HepG2 (cell line): ENCODE measurements at regions not wholly inside any gene's neighbourhood (a gene's known extent, or its start where the extent isn't known, plus 50 kb on each side); places are given as distances from the start of the nearest gene placed in this dataset.

Source experiments
- ATAC-seq: fragments of 200-7000 bp; cut with Tn5 transposase; 3 replicates; pipeline ENCODE4 v1.9.1; 2020; ENCODE audit warnings: mild to moderate bottlenecking, moderate library complexity
- BruUV-seq: library from RNA; stranded (reverse); fragments of 400-500 nt; replicated peaks from 2 replicates; lab custom pipeline; 2021; lab: Mats Ljungman, UMichigan
- CTCF ChIA-PET: fragments of 300-600 bp; formaldehyde crosslinking; extraction: SDS; loops from one replicate; lab custom pipeline; 2021; ENCODE audit warnings: low total read pairs, inconsistent platforms, low intra/inter-chr PET ratio; lab: Yijun Ruan, JAX
- POLR2A ChIA-PET: fragments of 350-600 bp; sonication (Branson Sonifier 250); formaldehyde crosslinking; loops from one replicate; lab custom pipeline; 2020; ENCODE audit warnings: antibody characterized with exemption, inconsistent platforms; lab: Yijun Ruan, JAX
- DNase-seq: peaks from one replicate; pipeline ENCODE4 v3.0.0-alpha.2; 2015; ENCODE audit warnings: low spot score
- FAIRE-seq: peaks from 3 replicates; lab custom pipeline; 2011; peaks lifted over from hg19 to GRCh38; lab: Jason Lieb, UNC
- H2AFZ ChIP-seq: one replicate; pipeline ENCODE4 v1.6.1; 2011; ENCODE audit warnings: low read length, inconsistent platforms
- H3K27ac ChIP-seq: fragments of 300-600 bp; 3 replicates; pipeline ENCODE4 v1.8.0; 2011; ENCODE audit warnings: mixed run types, mild to moderate bottlenecking, mixed read lengths, low read length, inconsistent platforms; ENCODE audit not compliant: insufficient read depth; ENCODE audit errors: extremely low read length
- H3K27me3 ChIP-seq, 2 experiments: fragments of 200-600 bp in 1 of 2; 2 replicates in 1 of 2; 3 replicates in 1 of 2; pipeline versions ENCODE4 v1.6.0 to v1.8.0; 2011; ENCODE audit warnings: low read length in 2 of 2, mild to moderate bottlenecking in 2 of 2, moderate library complexity in 2 of 2, inconsistent platforms in 1 of 2; ENCODE audit not compliant: insufficient read depth in 2 of 2, control insufficient read depth in 1 of 2
- H3K36me3 ChIP-seq, 2 experiments: fragments of 200-600 bp in 1 of 2; replicated peaks in 1 of 2; 2 replicates in 1 of 2; 3 replicates in 1 of 2; pipeline versions ENCODE4 v1.5.1 to v1.8.0; 2011; ENCODE audit warnings: low read length in 2 of 2, inconsistent platforms in 1 of 2; ENCODE audit not compliant: insufficient read depth in 2 of 2, control insufficient read depth in 1 of 2
- H3K4me1 ChIP-seq: 2 replicates; pipeline ENCODE4 v1.5.1; 2012; ENCODE audit warnings: low read length, inconsistent platforms; ENCODE audit not compliant: insufficient read depth
- H3K4me2 ChIP-seq: 2 replicates; pipeline ENCODE4 v1.6.0; 2011; ENCODE audit warnings: low read depth, low read length, inconsistent platforms
- H3K4me3 ChIP-seq, 3 experiments: fragments of 200-600 bp in 1 of 3; sonication (generic), shearing (Covaris generic) in 1 of 3; replicated peaks in 1 of 3; 2 replicates each; pipeline ENCODE4 v1.5.1; 2011 to 2016; ENCODE audit warnings: low read length in 3 of 3, inconsistent platforms in 2 of 3, low read depth in 2 of 3, mild to moderate bottlenecking in 2 of 3, control low read depth in 1 of 3, mixed read lengths in 1 of 3; ENCODE audit not compliant: insufficient read depth in 1 of 3
- H3K79me2 ChIP-seq: one replicate; pipeline ENCODE4 v1.6.1; 2011; ENCODE audit warnings: low read length, inconsistent platforms; ENCODE audit not compliant: insufficient read depth
- H3K9ac ChIP-seq: 2 replicates; pipeline ENCODE4 v1.6.0; 2011; ENCODE audit warnings: mild to moderate bottlenecking, low read depth, low read length, inconsistent platforms; ENCODE audit not compliant: insufficient read depth
- H3K9me3 ChIP-seq: 2 replicates; pipeline ENCODE4 v1.5.1; 2012; ENCODE audit warnings: mild to moderate bottlenecking, low read length
- H4K20me1 ChIP-seq: 2 replicates; pipeline ENCODE4 v1.6.0; 2011; ENCODE audit warnings: inconsistent platforms, mild to moderate bottlenecking, low read length, moderate library complexity; ENCODE audit not compliant: insufficient read depth
- EEA1 ChIP-seq: sonication (generic); formaldehyde crosslinking; IDR thresholded peaks from 2 replicates; pipeline ENCODE4 v1.5.1; 2020; ENCODE audit warnings: mild to moderate bottlenecking, missing genetic modification reagents, borderline replicate concordance
- ETV6 ChIP-seq: sonication (generic); formaldehyde crosslinking; conservative IDR thresholded peaks from 2 replicates; pipeline ENCODE4 v1.4.0; 2020; ENCODE audit warnings: missing genetic modification reagents
- HMGXB4 ChIP-seq, 2 experiments: sonication (generic) in 1 of 2; formaldehyde crosslinking in 1 of 2; IDR thresholded peaks; 2 replicates each; pipeline versions ENCODE4 v1.4.0 to v1.6.1; 2018 to 2020; ENCODE audit warnings: missing genetic modification reagents in 2 of 2, borderline replicate concordance in 1 of 2, low read depth in 1 of 2, mild to moderate bottlenecking in 1 of 2, missing biosample characterization in 1 of 2
- HNRNPLL ChIP-seq: fragments of 200-400 bp; formaldehyde crosslinking; IDR thresholded peaks from 2 replicates; pipeline ENCODE4 v1.6.1; 2017; ENCODE audit warnings: mild to moderate bottlenecking, low read depth, low read length; ENCODE audit not compliant: poor library complexity, severe bottlenecking
- HOXA5 ChIP-seq: sonication (generic); formaldehyde crosslinking; IDR thresholded peaks from 2 replicates; pipeline ENCODE4 v1.4.0; 2020; ENCODE audit warnings: missing genetic modification reagents
- HOXD1 ChIP-seq: sonication (generic); formaldehyde crosslinking; IDR thresholded peaks from 2 replicates; pipeline ENCODE4 v1.5.0; 2020; ENCODE audit warnings: missing genetic modification reagents
- NR3C1 ChIP-seq: sonication (generic); formaldehyde crosslinking; IDR thresholded peaks from 2 replicates; pipeline ENCODE4 v1.4.0; 2020; ENCODE audit warnings: missing genetic modification reagents
- REST ChIP-seq, 2 experiments: IDR thresholded peaks; 2 replicates each; pipeline ENCODE4 v1.6.1; 2011 to 2012; ENCODE audit warnings: low read length in 2 of 2, borderline replicate concordance in 1 of 2, low read depth in 1 of 2, mild to moderate bottlenecking in 1 of 2, moderate library complexity in 1 of 2
- STAT5B ChIP-seq: sonication (generic); formaldehyde crosslinking; IDR thresholded peaks from 2 replicates; pipeline ENCODE4 v1.4.0; 2020; ENCODE audit warnings: missing genetic modification reagents
- TEAD3 ChIP-seq: optimal IDR thresholded peaks from 2 replicates; pipeline ENCODE3; 2016; ENCODE audit warnings: borderline replicate concordance
- ZNF264 ChIP-seq: sonication (generic); formaldehyde crosslinking; IDR thresholded peaks from 2 replicates; pipeline ENCODE4 v1.4.0; 2020; ENCODE audit warnings: missing genetic modification reagents
- ZNF382 ChIP-seq: sonication (generic); formaldehyde crosslinking; IDR thresholded peaks from 2 replicates; pipeline ENCODE4 v1.5.0; 2020; ENCODE audit warnings: missing genetic modification reagents, mild to moderate bottlenecking, borderline replicate concordance
- ZNF724P ChIP-seq: sonication (generic); formaldehyde crosslinking; IDR thresholded peaks from 2 replicates; pipeline ENCODE4 v1.8.0; 2022; ENCODE audit warnings: missing genetic modification reagents, borderline replicate concordance
- WGBS: methylation state at CpG from one replicate; pipeline ENCODE4 v1.1.6; 2017; ENCODE audit warnings: low lambda C conversion rate; 5-methylcytosine and 5-hydroxymethylcytosine counted together
- in situ Hi-C: cut with HindIII; loops from 2 replicates; pipeline ENCODE4 v1.10.0; 2017; ENCODE audit warnings: low pct_unique_long_range_greater_than_20kb; ENCODE audit not compliant: extremely low pct_ligation_motif_present
- intact Hi-C: fragments of 100-400 bp; cut with micrococcal nuclease; formaldehyde crosslinking; loops from one replicate; pipeline ENCODE4 v1.10.0; 2022; ENCODE audit not compliant: unreplicated experiment
- TF ChIP-seq, protein P1 (sequence below): sonication (generic); formaldehyde crosslinking; IDR thresholded peaks from 2 replicates; pipeline ENCODE4 v1.4.0; 2020; ENCODE audit warnings: low read depth, mild to moderate bottlenecking, missing genetic modification reagents

- CTCF ChIA-PET = no interaction called here
- Histone ChIP-seq H3K9ac (no peak overlapping the region), H4K20me1 (no peaks in the 10 kb centered on the region), H3K36me3 (no peaks in the 10 kb centered on the region), H3K27ac (no peak overlapping the region), H3K4me3 (no peak overlapping the region), H2AFZ (no peak overlapping the region), H3K4me1 (no peaks in the 10 kb centered on the region), H3K27me3 (no peaks in the 10 kb centered on the region; a peak in 1 of 5 replicates), H3K79me2 (no peaks in the 10 kb centered on the region), H3K4me2 (no peak overlapping the region), H3K9me3 (no peaks in the 10 kb centered on the region)
- no TSS peak for BruUV-seq
- POLR2A ChIA-PET = no interaction called here
- in situ Hi-C loops (no loop called here), intact Hi-C loops (no loop called here)
- 2% methylated on average over 4 of the region's 4 CpGs for WGBS
- no peak for TF ChIP-seq HOXA5
- no peak for TF ChIP-seq HNRNPLL
- TF ChIP-seq REST (IDR thresholded peaks at IDR 0.05; ENCODE audit: borderline replicate concordance in 1 of 2, low read depth in 1 of 2, low read length in 2 of 2) = no peak
- TF ChIP-seq ETV6 (CRISPR knock-in tag) = no peak
- TF ChIP-seq ZNF382 (CRISPR knock-in tag) = no peak
- no peak for TF ChIP-seq HMGXB4 (CRISPR knock-in tag; IDR thresholded peaks at IDR 0.05; ENCODE audit: borderline replicate concordance in 1 of 2, low read depth in 1 of 2)
- TF ChIP-seq, protein P1, sequence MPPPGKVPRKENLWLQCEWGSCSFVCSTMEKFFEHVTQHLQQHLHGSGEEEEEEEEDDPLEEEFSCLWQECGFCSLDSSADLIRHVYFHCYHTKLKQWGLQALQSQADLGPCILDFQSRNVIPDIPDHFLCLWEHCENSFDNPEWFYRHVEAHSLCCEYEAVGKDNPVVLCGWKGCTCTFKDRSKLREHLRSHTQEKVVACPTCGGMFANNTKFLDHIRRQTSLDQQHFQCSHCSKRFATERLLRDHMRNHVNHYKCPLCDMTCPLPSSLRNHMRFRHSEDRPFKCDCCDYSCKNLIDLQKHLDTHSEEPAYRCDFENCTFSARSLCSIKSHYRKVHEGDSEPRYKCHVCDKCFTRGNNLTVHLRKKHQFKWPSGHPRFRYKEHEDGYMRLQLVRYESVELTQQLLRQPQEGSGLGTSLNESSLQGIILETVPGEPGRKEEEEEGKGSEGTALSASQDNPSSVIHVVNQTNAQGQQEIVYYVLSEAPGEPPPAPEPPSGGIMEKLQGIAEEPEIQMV (CRISPR knock-in tag) = no peak
- TF ChIP-seq NR3C1 (CRISPR knock-in tag) = no peak
- TF ChIP-seq EEA1 (CRISPR knock-in tag) = no peak
- TF ChIP-seq HOXD1 (CRISPR knock-in tag) = no peak
- TF ChIP-seq STAT5B (CRISPR knock-in tag) = no peak
- TF ChIP-seq ZNF724P (CRISPR knock-in tag) = no peak
- no peak for TF ChIP-seq TEAD3 (CRISPR knock-in tag)
- TF ChIP-seq ZNF264 (CRISPR knock-in tag) = no peak
- ATAC-seq (no peak), DNase-seq (no peak), FAIRE-seq (no peak)
Observed at GRCh38 chr2:56082665-56083064, 101.1 kb upstream of the CCDC85A start.
